ENCODE measurements at regions not wholly inside any gene's neighbourhood (a gene's known extent, or its start where the extent isn't known, plus 50 kb on each side); places are given as distances from the start of the nearest gene placed in this dataset.

- DNase-seq (ENCODE audit: low read depth in 2 of 2), result no peak
Measured at GRCh38 chr2:575030-575726, 102.0 kb downstream of the TMEM18 start.

GRCh38 chr2:573805-574392, 103.3 kb downstream of the TMEM18 start:
- no peak for DNase-seq (ENCODE audit: low read depth in 2 of 2)

- DNase-seq (ENCODE audit: low read depth in 2 of 2), result no peak
Measured at GRCh38 chr2:573025-573424, 104.2 kb downstream of the TMEM18 start.

- no peak for DNase-seq (ENCODE audit: low read depth in 2 of 2)
Measured at GRCh38 chr2:569681-570080, 107.5 kb downstream of the TMEM18 start.

DNA sequence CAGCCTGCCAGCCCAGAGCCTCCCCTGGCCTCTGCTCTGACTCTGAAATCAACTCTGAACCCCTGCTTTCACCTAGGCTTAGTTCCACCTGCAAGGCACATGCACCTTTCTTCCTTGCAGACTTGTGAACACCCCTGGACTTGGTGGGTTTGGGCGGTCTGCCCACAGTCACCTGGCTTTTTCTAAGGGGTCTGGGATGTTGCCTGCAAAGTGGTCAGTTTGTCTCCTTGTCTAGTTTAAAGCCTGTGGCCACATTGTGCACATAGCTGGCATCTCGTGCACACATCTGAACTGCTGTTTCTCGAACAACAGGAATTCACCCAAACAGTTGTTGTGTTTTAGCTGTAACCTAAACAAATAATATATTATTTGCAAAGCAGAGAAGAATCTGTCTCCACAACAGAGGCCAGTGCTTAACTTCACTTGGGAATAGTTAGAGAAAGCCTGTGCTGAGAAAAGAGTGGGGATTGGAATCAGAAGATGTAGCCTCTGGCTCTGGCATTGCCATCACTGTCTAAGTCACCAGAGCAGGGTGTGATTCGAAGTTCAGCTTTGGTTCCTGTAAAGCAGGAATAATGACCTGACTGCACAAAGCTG, 108.5 kb downstream of the TMEM18 start:
- DNase-seq (ENCODE audit: low read depth in 2 of 2), result no peak

DNA sequence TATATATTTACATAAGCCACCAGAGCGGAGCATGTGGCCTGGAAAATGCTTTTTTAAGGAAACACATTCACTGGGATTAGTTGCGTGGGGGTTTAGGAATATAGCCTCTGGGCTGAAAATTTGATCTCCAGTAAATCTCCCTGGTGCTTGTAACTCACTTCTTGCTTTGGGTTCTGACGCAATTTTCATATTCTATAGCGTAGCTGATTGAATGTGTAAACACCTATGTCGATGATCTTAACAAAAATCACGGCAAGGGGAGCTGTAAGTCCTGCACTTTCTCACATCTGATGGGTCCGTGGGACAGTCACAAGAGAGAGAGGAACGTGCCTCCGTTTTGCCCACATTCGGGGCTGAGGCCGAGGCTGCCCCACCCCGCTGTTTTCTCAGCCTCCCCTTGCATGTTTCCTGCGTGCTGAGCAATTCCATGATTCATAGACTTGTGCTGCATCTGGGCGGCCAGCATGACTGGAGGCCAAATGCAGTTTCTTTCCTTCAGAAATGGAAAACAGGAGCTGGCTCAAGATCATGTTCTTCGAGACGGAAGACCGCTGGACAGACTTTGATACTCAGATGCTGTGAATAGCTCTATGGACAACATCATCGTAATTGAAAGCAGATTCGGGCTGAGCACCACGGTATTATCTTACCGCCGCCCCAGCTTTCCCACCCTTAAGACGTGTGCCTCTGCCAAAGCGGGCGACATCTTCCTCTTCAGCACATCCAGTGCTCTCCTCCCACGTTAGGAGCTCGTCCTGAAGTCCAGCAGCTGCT, 109.2 kb downstream of the TMEM18 start:
- DNase-seq (ENCODE audit: low read depth in 2 of 2), result no peak

DNA sequence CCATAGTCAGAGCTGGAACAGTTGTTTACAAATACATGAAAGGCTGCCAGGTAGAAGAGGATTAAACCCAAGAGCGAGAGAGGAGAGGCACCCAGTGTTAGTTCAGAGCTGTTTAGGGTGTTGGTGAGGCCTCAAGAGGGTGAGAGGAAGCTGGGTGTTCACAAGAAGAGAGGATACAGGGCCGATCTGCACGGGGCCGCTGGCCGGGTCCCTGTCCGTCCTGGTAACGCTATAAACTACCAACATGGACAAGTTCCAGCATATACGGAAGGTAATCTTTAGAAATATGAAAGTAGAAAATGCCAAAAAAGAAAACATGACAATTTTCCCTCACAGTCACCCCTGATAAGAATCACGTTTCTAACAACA, 109.7 kb downstream of the TMEM18 start:
- no peak for DNase-seq (ENCODE audit: low read depth in 2 of 2)

DNA sequence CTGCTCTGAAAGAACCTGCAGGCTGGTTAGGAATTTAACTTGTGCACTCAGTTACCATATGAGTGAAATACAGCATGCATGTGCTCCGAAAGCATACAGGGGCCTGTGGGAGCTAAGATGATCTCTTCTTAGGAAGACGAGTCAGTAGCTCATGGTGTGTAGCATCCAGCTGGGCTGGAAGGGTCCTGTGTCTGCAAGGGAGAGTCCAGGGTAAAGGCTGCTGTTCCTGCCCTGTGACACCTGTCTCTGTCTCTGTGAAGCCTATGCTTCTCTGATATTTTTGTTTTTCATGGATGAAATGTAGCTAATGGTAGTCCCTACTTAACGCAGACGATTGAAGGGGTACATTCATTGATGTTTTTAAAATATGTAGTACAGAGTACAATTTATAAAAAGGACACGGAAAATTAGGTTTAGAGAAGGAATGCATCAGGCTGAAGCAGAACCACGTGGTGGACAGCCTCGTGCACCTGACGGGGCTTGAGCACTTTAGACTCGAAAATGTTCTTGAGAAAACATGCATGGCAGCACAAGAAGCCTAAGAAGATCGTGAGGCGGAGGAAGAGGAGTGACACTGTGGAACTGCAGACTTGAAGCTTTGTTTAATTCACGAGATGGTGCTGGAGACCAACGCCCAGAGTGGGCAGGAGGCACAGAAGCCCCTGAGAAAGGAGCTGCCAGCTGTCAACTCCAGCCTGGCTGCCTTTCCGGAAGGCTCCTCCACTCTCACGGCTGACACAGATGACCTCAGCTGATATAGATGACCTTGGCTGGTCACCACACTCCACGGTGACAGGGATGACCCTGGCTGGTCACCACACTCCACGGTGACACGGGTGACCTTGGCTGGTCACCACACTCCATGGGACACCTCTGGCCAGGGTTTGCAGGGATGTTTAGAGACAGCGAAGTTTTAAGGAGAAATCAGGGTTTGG, 110.6 kb downstream of the TMEM18 start:
- no peak for DNase-seq (ENCODE audit: low read depth in 2 of 2)

- no peak for DNase-seq (ENCODE audit: low read depth in 2 of 2)
Measured at GRCh38 chr2:564471-565181, 112.6 kb downstream of the TMEM18 start.

GRCh38 chr2:563512-563911, 113.7 kb downstream of the TMEM18 start:
- DNase-seq (ENCODE audit: low read depth in 2 of 2), result no peak

DNA sequence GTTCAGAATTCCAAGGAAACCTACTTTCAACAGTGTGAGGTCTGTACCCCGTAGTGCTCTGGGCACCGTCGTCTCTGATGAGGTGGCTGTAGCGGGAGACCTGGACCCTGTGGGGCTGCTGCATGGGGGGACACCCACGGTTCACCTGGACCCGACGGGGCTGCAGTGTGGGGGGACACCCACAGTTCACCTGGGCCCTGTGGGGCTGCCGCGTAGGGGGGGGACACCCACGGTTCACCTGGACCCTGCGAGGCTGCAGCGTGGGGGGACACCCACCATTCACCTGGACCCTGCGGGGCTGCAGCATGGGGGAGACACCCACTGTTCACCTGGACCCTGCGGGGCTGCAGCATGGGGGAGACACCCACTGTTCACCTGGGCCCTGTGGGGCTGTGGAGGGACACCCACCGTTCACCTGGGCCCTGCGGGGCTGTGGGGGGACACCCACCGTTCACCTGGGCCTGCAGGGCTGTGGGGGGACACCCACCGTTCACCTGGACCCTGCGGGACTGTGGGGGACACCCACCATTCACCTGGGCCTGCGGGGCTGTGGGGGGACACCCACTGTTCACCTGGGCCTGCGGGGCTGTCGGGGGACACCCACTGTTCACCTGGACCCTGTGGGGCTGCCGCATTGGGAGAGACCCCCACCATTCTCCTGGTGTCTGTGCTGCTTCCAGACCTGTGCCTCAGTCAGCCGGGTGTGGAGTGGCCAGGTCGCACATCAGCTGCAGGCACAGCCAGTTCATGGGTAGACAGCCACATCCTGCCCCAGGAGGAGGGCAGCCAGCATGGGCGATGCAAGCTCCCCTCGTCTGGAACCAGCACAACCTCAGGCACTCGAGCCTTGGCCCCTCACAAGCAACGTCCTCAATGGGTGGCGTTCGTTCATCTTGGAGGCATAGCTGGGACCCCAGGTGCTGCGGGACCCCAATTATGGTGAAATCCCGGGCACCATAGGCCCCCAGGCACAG, 114.5 kb downstream of the TMEM18 start:
- no peak for DNase-seq (ENCODE audit: low read depth in 2 of 2)

DNA sequence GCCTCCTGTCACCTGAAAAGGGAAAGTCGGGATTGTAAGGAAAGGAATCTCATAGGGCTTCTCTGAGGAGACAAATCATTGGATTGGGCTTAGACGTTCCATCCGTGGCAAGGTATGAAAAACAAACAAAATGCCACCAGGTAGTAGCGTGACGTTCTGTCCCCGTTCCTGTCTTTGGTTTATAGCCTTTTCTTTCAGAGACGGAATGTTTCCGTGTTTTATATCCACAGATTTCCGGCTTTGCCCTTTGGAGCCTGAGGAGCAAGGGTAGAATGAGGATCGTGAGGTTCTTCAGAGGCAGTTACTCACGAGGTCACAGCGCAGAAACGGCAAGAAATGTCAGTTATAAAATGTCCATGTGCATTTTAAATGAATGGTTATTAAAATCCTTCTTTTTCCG, 118.3 kb downstream of the TMEM18 start:
- no peak for DNase-seq (ENCODE audit: low read depth in 2 of 2)

- DNase-seq (ENCODE audit: low read depth in 2 of 2), result no peak
Measured at GRCh38 chr2:558302-558642, 118.9 kb downstream of the TMEM18 start.

DNA sequence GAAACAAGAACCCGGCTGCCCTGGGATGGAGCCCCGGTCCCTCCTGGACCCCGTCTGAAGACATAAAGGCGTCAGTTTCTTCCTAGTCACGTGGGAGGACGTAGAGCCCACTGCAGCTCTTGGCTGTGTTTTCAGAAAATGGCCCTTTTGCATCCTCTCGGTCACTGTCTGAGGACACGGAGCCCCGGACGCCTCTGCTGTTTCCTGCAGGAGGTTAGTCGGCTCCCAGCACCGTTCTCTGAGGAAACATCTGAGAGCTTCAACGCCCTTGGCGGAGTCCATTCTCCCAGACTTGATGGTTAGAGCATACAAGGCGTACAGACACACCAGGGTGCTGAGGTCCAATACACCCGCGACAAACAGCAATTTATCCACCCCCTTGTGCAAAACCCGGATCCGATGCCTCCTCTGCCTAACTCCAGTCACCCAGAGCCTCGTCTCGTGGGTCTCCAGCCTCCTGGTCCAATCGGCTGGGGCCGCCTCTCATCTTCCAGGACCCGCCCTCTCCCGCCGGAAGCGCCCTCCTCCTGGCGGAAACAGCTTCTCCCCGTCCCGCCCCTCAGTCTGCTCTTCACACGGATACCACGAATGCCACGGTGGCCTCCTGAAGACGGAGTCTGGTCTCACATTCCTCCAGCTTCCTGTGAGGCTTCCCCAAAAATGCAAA, 119.4 kb downstream of the TMEM18 start:
- DNase-seq (ENCODE audit: low read depth in 2 of 2), result no peak

DNA sequence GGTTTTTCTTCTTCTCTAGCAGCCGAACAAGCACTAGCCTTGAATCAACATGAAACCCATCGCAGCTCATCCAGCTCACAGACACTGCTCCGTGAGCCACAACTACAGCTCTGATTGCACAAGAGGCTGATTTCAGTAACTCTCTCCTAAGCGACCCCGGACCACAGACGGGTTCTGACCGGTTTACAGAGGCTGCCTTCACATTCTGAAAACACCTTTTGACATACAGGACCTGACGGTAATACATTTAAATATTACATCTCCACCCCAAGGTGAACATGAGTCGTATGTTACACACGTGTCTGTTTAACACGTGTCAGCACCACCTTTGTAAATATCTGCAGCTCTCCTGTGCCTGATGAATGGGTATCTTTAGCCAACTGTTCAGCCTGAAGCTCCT, 120.7 kb downstream of the TMEM18 start:
- no peak for DNase-seq (ENCODE audit: low read depth in 2 of 2)

DNA sequence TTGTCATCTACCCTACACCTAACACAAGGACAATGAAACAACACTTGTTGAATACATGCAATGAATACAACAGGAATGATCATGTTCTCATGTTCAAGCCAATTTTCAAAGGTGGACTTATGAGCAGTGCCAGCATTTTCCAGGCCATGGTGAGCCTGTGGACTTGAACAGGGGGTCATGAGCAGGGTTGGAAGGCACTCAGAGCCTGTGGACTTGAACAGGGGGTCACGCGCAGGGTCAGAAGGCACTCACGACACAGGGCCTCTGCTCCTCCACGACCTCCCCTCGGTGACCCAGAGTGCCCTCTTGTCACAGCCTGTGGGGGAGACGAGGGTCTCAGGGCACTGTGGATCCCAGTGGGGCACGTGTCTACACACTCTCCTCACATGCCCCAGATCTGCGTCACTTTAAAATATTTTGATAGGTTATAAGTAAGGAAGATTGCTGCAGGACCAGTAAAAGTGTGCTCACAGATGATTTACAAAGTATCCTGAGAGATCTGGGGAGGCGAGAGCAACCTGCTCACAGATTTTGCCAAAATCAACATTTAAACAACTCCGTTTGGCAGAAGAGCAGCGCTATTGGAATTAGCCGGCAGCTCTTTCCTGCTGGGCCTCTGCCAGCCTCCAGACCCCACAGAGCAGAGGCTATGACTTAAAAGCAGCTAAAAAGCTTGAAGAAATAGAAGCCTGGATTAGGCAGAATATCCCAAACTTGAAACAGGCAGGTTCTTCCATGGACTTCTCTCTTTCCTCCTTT, 121.9 kb downstream of the TMEM18 start:
- DNase-seq (ENCODE audit: low read depth in 2 of 2), result no peak

- no peak for DNase-seq (ENCODE audit: low read depth in 2 of 2)
Measured at GRCh38 chr2:554444-554843, 122.8 kb downstream of the TMEM18 start.

DNA sequence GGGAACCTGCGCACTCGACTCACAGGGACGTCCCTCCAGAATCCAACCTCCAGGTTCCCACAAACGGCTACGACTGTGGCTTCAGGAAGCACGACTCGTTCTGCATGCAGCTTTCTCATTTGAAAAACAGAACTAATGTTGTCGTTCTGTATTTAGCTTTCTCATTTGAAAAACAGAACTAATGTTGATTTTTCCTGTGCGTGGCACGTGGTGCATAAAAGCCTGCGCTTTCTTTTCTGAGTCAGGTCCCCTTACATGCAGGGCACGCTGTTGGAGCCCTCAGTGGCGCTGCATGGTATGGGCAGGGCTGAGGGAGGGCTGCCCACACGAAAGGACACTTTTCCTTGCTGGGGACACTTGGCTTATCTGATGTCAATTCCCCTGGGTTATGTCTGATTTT, 124.3 kb downstream of the TMEM18 start:
- no peak for DNase-seq (ENCODE audit: low read depth in 2 of 2)

DNA sequence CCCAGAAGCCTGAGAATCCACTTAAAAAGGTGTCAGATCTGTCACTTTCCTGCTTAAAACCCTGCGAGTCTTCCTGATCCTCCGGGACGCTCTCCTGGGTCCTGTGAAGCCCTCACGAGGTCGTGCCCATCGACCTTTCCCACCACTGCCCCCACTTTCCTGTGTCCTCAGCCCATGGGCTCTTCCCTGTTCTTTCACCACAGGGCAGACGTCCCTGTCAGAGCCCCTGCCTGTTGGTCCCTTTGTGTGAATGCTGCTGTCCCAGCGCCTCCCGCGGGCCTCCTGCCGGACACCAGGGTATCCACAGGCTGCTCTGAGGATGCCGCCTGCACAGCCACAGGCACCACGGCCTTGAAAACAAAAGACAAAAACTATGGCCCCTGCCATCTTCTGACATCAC, 125.6 kb downstream of the TMEM18 start:
- no peak for DNase-seq (ENCODE audit: low read depth in 2 of 2)
